ENCODE measurements at regions not wholly inside any gene's neighbourhood (a gene's known extent, or its start where the extent isn't known, plus 50 kb on each side); places are given as distances from the start of the nearest gene placed in this dataset.

- H3F3A ChIP-seq (ENCODE audit: low read depth): no peaks in the 10 kb centered on the region
- Mint-ChIP-seq H3K27me3 (ENCODE audit: insufficient read depth, low read depth) (peaks cover 2% of the 10 kb centered on the region), H3K36me3 (no peaks in the 10 kb centered on the region), H3K9me3 (no peaks in the 10 kb centered on the region), H3K4me1 (peaks cover 10% of the 10 kb centered on the region), H3K4me3 (no peak overlapping the region), H3K27ac (no peak overlapping the region)
- H3K36me3 ChIP-seq: no peaks in the 10 kb centered on the region
- no peak overlapping the region for H2AFZ ChIP-seq (replicated peaks)
- no peaks in the 10 kb centered on the region for H3K27me3 ChIP-seq
- H3K79me2 ChIP-seq (ENCODE audit: low read depth): no peaks in the 10 kb centered on the region
- H3K27ac ChIP-seq: no peak overlapping the region
- H4K20me1 ChIP-seq (ENCODE audit: low read depth): no peaks in the 10 kb centered on the region
- DNase-seq (ENCODE audit: low spot score): no peak
- TF ChIP-seq EZH2 (IDR thresholded peaks at IDR 0.05): no peak
- TF ChIP-seq EZH2phosphoT487 (IDR thresholded peaks at IDR 0.05): no peak
- no peak for TF ChIP-seq CTCF (IDR thresholded peaks at IDR 0.05)
- H3K9ac ChIP-seq: no peak overlapping the region
- no peaks in the 10 kb centered on the region for H3K9me3 ChIP-seq (ENCODE audit: low read depth)
- no peaks in the 10 kb centered on the region for H3K4me1 ChIP-seq
- no peak overlapping the region for H3K4me2 ChIP-seq
- H3K4me3 ChIP-seq: no peak overlapping the region
Observed at GRCh38 chr18:56197241-56197859, 441.0 kb downstream of the TXNL1 start.

GRCh38 chr18:56196495-56197225 is 441.7 kb downstream of the TXNL1 start:
- H4K20me1 ChIP-seq (ENCODE audit: low read depth): no peaks in the 10 kb centered on the region
- no peaks in the 10 kb centered on the region for H3K27me3 ChIP-seq
- H3K36me3 ChIP-seq: no peaks in the 10 kb centered on the region
- H2AFZ ChIP-seq (replicated peaks): no peak overlapping the region
- DNase-seq (ENCODE audit: low spot score): no peak
- H3K27ac ChIP-seq: no peak overlapping the region
- no peaks in the 10 kb centered on the region for H3K9me3 Mint-ChIP-seq
- H3K4me3 Mint-ChIP-seq: no peak overlapping the region
- H3K4me3 ChIP-seq: no peak overlapping the region
- H3K27ac Mint-ChIP-seq: no peak overlapping the region
- no peaks in the 10 kb centered on the region for H3F3A ChIP-seq (ENCODE audit: low read depth)
- H3K9ac ChIP-seq: no peak overlapping the region
- H3K79me2 ChIP-seq (ENCODE audit: low read depth): no peaks in the 10 kb centered on the region
- H3K9me3 ChIP-seq (ENCODE audit: low read depth): no peaks in the 10 kb centered on the region
- no peaks in the 10 kb centered on the region for H3K36me3 Mint-ChIP-seq
- H3K4me1 ChIP-seq: no peaks in the 10 kb centered on the region
- peaks cover 10% of the 10 kb centered on the region for H3K4me1 Mint-ChIP-seq
- H3K4me2 ChIP-seq: no peak overlapping the region
- peaks cover 2% of the 10 kb centered on the region for H3K27me3 Mint-ChIP-seq (ENCODE audit: insufficient read depth, low read depth)
- no peak for TF ChIP-seq EZH2phosphoT487 (IDR thresholded peaks at IDR 0.05)
- TF ChIP-seq CTCF (IDR thresholded peaks at IDR 0.05): no peak
- TF ChIP-seq EZH2 (IDR thresholded peaks at IDR 0.05): no peak

- H3K27me3 Mint-ChIP-seq (ENCODE audit: insufficient read depth, low read depth): peaks cover 7% of the 10 kb centered on the region
- H3K27ac ChIP-seq: no peak overlapping the region
- H3K4me1 Mint-ChIP-seq: peaks cover 20% of the 10 kb centered on the region
- no peak overlapping the region for H3K4me3 Mint-ChIP-seq
- no peak overlapping the region for H3K27ac Mint-ChIP-seq
- no peaks in the 10 kb centered on the region for H3K36me3 ChIP-seq
- no peak overlapping the region for H3K9ac ChIP-seq
- H3F3A ChIP-seq (ENCODE audit: low read depth): no peaks in the 10 kb centered on the region
- H3K79me2 ChIP-seq (ENCODE audit: low read depth): no peaks in the 10 kb centered on the region
- H3K4me1 ChIP-seq: no peaks in the 10 kb centered on the region
- H3K27me3 ChIP-seq: no peaks in the 10 kb centered on the region
- H3K36me3 Mint-ChIP-seq: no peaks in the 10 kb centered on the region
- H2AFZ ChIP-seq (replicated peaks): no peak overlapping the region
- H4K20me1 ChIP-seq (ENCODE audit: low read depth): no peaks in the 10 kb centered on the region
- no peak for TF ChIP-seq CTCF (IDR thresholded peaks at IDR 0.05)
- DNase-seq (ENCODE audit: low spot score): no peak
- no peaks in the 10 kb centered on the region for H3K9me3 ChIP-seq (ENCODE audit: low read depth)
- no peaks in the 10 kb centered on the region for H3K9me3 Mint-ChIP-seq
- H3K4me2 ChIP-seq: no peak overlapping the region
- H3K4me3 ChIP-seq: no peak overlapping the region
Observed at GRCh38 chr18:56191334-56191733, 447.1 kb downstream of the TXNL1 start.
